Right ventricle myocardium superior (tissue), 1 donor: ENCODE measurements at regions not wholly inside any gene's neighbourhood (a gene's known extent, or its start where the extent isn't known, plus 50 kb on each side); places are given as distances from the start of the nearest gene placed in this dataset.

Experiments used
- ATAC-seq: fragments of 200-7000 bp; cut with Tn5 transposase; one replicate; pipeline ENCODE4 v1.9.1; 2020; ENCODE audit warnings: mild to moderate bottlenecking; ENCODE audit not compliant: poor library complexity
- DNase-seq: peaks from one replicate; pipeline ENCODE4 v3.0.0-alpha.2; 2020
- intact Hi-C: fragments of 100-400 bp; cut with DNase I; formaldehyde crosslinking; loops from one replicate; pipeline ENCODE4 v1.11.2; 2022
- donor health status: DM: no; HTN: yes; CAD: no; lungs with severe emphysema.

GRCh38 chr14:96617635-96618034 lies 115.5 kb downstream of the PAPOLA start:
- ATAC-seq (no peak), DNase-seq (no peak)
- intact Hi-C loops, result no loop called here

GRCh38 chr14:96622926-96623325 lies 120.7 kb downstream of the PAPOLA start:
- ATAC-seq (no peak), DNase-seq (no peak)
- intact Hi-C loops, result no loop called here

GRCh38 chr14:96623676-96624484 lies 121.7 kb downstream of the PAPOLA start:
- DNase-seq (no peak), ATAC-seq (no peak)
- intact Hi-C loops, result no loop called here

- intact Hi-C loops, result no loop called here
- ATAC-seq (no peak), DNase-seq (no peak)
These were observed 122.7 kb downstream of the PAPOLA start for GRCh38 chr14:96624661-96625425.

- DNase-seq, result no peak
- intact Hi-C loops, result no loop called here
- ATAC-seq, result no peak
These were observed 123.3 kb downstream of the PAPOLA start for GRCh38 chr14:96625426-96625985.

GRCh38 chr14:96626121-96626768 lies 124.1 kb downstream of the PAPOLA start:
- intact Hi-C loops, result no loop called here
- no peak for DNase-seq
- no peak for ATAC-seq

- DNase-seq (no peak), ATAC-seq (no peak)
- intact Hi-C loops, result no loop called here
These were observed 124.7 kb downstream of the PAPOLA start for GRCh38 chr14:96626916-96627315.

- DNase-seq (no peak), ATAC-seq (no peak)
- intact Hi-C loops, result no loop called here
These were observed 125.2 kb downstream of the PAPOLA start for GRCh38 chr14:96627386-96627785.

GRCh38 chr14:96627811-96628775 lies 125.9 kb downstream of the PAPOLA start:
- no peak for DNase-seq
- intact Hi-C loops, result no loop called here
- no peak for ATAC-seq

GRCh38 chr14:96629082-96629481 lies 126.9 kb downstream of the PAPOLA start:
- DNase-seq (no peak), ATAC-seq (no peak)
- intact Hi-C loops, result no loop called here

- no peak for DNase-seq
- no peak for ATAC-seq
- intact Hi-C loops, result no loop called here
These were observed 127.5 kb downstream of the PAPOLA start for GRCh38 chr14:96629558-96630222.

GRCh38 chr14:96630281-96630680 lies 128.1 kb downstream of the PAPOLA start:
- ATAC-seq (no peak), DNase-seq (no peak)
- intact Hi-C loops, result no loop called here

GRCh38 chr14:96631030-96631429 lies 128.8 kb downstream of the PAPOLA start:
- intact Hi-C loops, result no loop called here
- no peak for ATAC-seq
- DNase-seq, result no peak

- intact Hi-C loops, result no loop called here
These were observed 129.6 kb downstream of the PAPOLA start for GRCh38 chr14:96631621-96632362.

GRCh38 chr14:96632363-96632758 lies 130.2 kb downstream of the PAPOLA start:
- DNase-seq (no peak), ATAC-seq (no peak)
- intact Hi-C loops, result no loop called here

More at GRCh38 chr14:96631621-96632362, 129.6 kb downstream of the PAPOLA start:
- DNase-seq (no peak), ATAC-seq (no peak)

GRCh38 chr14:96633096-96633495 lies 130.9 kb downstream of the PAPOLA start:
- intact Hi-C loops, result no loop called here
- ATAC-seq, result no peak
- no peak for DNase-seq

GRCh38 chr14:96634481-96634880 lies 132.3 kb downstream of the PAPOLA start:
- no peak for ATAC-seq

More at GRCh38 chr14:96634481-96634880, 132.3 kb downstream of the PAPOLA start:
- no peak for DNase-seq
- intact Hi-C loops, result no loop called here
